ENCODE measurements at regions not wholly inside any gene's neighbourhood (a gene's known extent, or its start where the extent isn't known, plus 50 kb on each side); places are given as distances from the start of the nearest gene placed in this dataset.

DNA sequence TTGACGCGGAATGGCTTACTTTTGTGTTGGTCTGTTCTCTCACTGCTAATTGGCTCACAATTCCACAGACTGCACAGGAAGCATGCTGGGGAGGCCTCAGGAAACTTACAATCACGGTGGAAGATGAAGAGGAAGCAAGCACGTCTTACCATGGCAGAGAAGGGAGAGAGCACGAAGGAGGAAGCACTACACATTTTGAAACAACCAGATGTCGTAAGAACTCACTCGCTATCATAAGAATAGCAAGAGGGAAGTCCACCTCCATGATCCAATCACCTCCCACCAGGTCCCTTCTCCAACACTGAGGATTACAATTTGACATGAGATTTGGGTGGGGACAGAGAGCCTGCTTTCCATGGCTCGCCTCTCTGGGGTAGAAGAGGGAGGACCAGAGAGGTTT, 106.2 kb downstream of the KCNF1 start:
- no peak for DNase-seq (ENCODE audit: low read depth)

DNA sequence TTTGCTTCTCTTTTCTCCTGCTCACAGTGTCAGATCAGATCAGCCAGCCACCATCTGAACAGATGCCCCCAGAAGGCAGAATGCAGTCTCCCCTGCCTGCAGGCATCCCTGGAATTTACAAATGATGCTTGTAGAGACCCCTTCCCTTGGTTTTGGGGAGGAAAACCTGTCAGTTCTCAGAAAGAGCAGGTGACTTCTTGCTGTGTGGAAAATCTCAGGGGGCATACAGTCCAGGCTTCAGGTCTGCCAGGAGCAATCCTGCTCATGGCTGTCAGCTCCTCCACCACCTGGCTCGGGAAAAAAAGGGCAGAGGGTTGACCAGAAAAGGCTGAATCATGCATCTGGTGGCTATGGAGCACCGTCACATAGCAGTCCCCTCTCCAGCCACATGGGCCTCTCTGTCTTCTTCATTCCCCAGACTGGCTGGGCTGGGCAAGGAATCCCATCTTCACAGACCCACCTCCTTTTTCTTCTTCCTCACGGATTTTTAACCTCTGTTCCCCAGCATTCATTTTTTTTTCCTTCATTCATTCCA, 107.0 kb downstream of the KCNF1 start:
- DNase-seq (ENCODE audit: low read depth) = no peak

DNA sequence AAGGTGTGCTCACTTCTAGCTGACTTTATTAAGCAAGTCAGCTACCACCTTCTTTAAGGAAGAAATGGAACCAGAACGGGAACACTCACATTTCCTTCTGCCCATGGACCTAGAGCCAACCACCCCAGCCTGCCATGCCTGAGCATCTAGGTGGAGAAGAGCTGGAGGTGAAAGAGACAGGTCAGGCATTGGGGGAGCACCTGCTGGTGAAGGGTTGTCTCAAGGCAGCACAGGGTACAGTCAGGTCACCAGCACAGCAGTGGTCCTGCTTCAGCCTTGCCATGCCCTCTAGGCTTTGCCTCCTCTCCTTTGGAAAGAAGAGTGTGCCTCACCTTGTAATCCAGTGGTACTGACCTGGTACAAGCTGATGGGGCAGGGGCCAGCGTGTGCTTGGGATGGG, 107.9 kb downstream of the KCNF1 start:
- DNase-seq (ENCODE audit: low read depth) = no peak

DNA sequence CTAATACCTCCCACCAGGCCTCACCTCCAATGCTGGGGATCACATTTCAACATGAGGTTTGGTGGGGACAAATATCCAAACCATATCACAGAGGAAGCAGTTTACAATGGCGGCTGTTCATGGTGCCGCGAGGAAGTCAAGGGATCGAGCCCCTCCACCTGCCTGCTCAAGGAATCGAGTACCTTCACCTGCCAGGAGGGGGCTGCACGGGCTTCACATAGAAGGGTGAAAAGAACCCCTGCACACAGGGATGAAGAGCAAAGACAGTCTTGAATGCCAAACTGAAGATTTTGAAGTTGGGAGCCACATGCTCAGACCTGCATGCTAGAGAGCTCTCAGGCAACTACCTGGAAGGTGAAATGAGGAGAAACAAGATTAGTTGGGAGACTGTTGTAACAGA, 110.3 kb downstream of the KCNF1 start:
- no peak for DNase-seq (ENCODE audit: low read depth)

DNA sequence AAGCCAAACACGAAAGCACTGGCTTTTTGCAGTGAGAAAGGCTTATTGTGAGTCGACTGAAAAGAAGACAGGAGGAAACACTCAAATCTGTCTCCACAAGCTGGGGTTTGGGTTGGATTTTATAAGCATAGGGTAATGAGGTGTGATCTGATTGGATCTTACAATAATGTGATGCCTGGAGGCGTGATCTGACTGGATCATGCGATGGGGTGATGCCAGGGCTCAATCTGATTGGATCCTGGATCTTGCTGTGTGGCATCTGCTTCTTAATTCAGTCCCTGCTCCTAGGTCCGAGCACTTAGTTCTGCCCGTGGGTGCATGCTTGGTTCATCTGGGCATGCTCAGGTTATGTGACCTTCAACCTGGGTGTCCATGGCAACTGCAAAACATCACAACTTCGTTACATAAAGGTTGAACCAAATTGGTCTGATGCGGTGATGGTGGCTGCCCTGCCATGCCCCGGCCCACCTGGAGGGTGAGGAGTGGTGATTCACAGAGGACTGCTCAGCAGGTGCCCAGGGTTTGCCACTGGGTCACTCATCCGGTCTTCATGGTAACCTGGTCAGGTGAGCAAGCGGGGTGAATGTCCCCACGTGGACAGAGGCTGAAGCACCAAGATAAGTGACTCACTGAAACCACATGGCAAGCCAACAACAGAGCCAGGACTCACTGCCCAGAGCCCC, 111.0 kb downstream of the KCNF1 start:
- no peak for DNase-seq (ENCODE audit: low read depth)

DNA sequence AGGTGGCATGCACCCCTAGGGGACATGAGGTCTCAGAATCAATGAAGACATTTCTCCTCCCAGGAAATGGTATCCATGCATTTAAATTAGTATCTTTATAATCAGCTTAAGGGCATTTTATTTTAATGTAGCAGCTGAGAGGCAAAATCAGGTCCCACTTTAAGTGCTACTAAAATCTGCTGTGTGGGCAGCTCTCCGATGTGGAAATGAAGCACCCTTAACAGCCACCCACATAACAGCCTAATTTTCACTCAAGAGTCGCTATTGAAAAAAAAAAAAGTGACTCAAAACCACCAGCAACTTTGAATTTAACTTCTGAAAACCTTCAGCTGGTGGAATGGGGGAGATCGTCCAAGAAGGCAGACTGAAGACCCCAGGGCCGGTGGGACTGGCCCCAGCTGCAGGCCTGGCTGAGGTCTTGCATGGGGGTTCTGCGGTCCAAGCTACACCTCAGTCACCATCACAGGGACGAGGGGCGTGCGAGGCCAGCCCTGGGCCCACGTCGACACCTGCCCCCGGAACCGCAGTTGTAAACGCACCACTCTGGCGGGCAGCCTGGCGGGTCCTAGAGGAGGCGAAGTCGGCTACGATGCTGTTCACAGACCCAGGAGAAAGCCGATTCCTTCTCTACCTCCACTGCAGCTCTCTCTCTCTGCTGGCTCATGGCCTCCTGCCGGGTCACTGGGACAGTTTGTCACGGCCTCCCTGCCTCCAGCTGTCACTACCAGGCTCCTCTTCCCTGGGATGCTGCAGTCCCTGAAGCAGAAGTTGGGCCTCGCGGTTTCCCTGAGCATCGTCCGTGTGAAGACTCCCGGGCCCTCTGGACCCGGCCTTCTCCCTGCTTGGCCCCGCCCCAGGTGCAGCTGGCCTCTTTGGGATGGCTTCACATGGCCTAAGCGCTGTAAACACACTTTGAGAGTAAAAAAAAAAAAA, 111.9 kb downstream of the KCNF1 start:
- DNase-seq (ENCODE audit: low read depth) = no peak

DNA sequence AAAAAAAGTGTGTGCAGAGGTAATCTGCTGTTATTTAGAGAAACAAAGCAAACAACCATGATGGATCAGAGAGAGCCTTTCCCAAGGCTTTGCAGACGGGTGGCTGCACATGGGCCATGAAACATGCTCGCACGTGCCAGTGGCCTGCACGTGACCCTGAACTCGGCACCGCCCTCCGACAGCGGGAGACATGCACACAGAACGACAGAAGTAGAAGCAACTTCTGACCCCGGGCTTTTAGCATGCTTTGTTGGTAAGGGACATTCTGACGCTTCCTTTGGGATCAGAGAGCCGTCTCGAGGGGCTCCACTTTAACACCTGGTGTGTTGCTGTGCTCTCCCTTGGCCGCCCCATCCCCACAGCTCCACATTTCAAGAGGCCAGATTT, 112.5 kb downstream of the KCNF1 start:
- no peak for DNase-seq (ENCODE audit: low read depth)

DNA sequence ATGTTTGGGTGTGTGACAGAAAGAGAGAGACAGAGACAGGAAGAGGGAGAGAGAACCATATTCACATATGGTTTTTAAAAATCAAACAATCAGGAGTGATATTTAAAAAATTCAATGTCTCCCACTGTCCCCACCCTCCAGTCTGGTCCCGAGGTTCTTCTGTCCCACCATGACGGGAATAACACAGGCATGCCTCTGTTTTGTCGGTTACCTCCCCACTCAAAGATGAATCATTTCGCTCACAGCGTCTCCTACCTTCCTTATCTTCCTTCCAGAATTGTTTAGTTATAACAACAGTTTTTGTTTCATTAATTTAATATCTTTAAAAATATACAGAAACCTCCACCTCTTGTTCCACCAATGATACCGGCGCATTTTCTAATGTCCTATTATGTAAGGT, 113.0 kb downstream of the KCNF1 start:
- DNase-seq (ENCODE audit: low read depth) = no peak

DNA sequence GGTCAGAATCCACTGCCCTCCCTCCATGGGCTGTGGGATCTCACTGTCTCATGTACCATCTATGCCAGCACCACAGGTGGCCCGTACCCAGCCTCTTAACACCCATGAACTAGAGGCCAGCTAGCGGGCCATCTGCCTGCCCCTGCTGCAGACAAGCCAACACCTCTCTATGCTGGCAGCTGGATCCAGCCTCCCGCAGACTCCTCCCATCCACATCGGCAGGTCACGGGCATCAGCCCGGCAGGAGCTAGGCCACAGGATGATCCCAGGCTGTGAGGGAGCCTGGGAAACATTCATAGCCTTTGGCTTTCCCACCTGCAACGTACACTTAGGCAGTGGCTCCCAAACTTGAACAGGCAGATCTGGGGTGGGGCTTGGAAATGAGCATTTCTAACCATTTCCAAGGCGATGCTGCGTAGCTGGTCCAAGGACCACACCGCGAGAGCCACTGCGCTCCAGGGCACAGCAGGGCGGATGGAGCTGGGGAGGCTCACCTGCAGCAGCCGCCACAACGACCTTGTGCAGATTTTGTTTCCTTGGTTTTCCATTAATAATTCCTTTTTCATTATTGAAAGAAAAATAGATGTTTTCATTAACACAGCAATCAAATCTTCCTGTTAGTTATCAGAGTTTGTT, 114.7 kb downstream of the KCNF1 start:
- DNase-seq (ENCODE audit: low read depth) = no peak

DNA sequence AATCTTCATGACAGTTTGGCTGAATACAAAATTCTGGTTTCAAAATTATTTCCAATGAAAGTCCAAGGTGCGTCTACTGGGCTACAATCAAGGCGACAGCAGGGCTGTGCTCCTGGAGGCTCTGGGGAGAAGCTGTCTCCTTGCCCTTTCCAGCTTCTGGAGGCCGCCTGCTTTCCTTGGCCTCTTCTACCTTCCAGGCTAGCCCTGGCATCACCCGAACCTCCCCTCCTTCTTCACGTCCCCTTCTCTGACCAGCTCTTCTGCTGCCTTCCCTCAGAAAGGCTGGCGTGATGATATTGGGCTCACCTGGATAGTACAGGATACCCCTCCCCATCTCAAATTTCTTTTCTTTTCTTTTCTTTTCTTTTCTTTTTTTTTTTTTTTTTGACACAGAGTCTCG, 115.5 kb downstream of the KCNF1 start:
- DNase-seq (ENCODE audit: low read depth) = no peak

DNA sequence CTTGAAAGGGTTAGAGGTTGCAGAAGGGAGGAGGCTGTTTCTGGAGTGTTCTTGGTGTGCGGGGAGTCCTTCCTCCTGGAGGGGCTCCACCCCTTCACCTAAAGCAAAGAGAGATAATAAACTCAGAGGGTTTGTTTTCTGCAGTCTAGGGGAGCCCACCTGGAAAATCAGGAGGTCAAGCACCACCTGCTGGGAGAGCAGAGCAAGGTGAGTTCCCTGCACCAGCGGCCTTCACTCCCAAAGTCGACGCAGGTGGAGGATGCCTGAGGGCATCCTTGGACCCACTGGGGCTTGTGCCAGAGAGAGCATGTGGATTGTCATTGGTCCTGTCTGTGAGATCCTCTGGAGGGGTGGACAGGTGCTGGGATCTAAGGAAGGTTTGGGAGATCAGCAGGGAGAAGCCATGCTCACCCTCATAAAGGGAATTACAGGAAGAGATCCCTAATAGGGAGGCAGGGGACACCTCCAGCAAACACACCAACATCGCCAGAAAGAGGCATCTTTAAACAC, 116.7 kb downstream of the KCNF1 start:
- no peak for DNase-seq (ENCODE audit: low read depth)

DNA sequence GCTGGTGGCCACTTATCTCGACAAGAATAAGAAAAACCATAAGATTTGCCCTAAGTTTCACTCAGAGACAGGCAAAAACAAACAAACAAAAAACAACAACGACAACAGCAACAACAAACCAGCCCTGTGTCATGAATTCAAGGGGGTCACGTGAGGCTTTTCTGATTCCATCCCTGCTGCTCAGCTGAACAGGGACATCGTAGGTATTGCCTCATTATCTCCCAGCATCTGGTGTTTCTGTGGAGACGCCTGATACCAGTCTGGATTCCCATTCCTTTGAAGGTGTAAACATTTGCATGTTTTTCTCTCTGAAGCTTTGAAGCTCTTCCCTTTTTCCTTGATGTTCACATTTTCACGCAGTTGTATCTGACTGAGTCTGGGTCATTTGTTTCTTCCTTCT, 117.4 kb downstream of the KCNF1 start:
- DNase-seq (ENCODE audit: low read depth) = no peak

DNA sequence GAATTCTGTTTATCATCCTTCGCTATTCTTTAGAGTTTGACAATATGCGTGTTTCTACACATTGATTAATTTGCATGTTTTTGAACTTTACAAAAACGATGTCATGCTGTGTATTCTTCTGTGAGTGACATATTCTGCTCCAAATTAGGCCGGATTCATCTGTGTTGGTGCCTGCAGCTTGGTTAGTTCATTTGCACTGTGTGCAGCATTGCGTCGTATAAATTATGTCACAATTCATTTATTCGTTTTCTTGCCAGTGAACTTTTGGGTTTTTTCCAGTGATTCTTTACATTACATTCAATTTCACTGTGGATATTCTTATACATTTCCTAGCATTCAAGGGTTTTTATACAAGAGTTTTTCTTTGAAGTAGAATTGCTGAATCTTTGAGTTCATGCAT, 118.3 kb downstream of the KCNF1 start:
- no peak for DNase-seq (ENCODE audit: low read depth)

DNA sequence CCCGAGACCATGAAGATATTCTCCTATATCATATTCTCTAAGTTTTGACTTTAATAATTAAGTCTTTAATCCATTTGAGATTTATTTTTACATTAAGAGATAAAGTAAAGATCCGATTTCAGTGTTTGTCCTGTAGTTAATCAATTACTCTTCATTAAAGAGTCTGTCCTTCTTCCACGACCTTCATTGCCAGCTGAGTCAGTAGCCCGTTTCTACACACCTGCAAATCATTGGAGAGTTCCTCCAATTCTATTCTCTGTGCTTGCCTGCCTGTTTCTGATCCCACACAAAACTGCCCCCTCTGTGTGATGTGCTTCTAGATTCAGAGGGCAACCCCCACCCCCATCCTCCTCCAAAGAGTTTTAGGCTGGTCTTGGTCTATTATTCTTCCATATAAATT, 119.2 kb downstream of the KCNF1 start:
- DNase-seq (ENCODE audit: low read depth) = no peak

DNA sequence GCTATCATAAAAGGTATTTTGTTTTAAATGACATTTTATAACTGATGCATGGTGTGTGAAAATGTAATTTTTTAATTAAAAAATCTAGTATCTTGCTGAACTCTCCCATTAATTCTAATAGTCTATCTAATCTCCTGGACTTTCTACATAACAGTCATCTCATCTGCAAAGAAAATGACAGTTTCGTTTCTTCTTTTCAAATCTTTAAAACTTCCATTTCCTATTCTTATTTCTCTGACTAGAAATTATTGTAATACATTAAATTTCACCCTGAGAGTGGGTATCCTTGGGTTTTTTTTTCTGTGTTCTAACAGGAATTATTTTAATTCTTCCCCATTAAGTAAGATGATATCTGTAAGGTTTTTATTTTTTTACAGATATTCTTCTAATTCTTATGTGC, 120.1 kb downstream of the KCNF1 start:
- DNase-seq (ENCODE audit: low read depth) = no peak

DNA sequence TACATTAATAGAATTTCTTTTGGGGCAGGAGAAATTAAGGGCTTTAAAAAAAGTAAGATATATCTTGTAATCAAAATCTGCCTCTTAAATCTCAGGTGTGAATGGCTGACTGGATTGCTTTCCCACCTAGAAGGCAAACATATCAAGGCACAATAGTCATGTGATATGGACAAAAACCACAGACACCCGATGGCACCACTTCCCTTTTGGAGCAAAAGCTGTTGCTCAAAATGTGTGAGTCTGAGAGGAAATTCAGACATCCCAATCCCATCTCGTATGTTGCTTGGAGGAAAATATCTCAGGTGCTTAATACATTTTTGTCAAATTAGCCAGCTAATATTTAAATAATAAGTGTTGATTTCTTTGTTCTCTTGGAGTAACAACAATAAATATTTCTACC, 120.7 kb downstream of the KCNF1 start:
- DNase-seq (ENCODE audit: low read depth) = no peak

DNA sequence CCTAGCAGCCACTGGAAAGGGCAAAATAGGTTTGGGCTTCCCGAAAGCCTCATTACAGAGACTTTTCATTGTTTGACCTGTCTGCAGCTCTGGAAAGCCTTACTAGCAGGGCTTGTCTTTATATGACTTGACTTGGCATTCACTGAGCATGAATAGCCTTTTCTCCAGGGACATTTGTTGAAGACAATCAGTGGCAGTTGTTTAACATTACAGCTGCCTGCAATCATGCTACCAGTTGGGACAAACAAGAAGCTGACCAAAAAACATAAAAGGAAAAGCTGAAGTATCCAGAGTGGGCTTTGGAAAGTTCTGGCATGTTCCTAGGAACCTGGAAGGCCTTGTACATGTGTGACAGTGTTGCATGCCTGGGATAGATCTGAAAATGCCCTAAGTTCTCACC, 121.4 kb downstream of the KCNF1 start:
- no peak for DNase-seq (ENCODE audit: low read depth)

DNA sequence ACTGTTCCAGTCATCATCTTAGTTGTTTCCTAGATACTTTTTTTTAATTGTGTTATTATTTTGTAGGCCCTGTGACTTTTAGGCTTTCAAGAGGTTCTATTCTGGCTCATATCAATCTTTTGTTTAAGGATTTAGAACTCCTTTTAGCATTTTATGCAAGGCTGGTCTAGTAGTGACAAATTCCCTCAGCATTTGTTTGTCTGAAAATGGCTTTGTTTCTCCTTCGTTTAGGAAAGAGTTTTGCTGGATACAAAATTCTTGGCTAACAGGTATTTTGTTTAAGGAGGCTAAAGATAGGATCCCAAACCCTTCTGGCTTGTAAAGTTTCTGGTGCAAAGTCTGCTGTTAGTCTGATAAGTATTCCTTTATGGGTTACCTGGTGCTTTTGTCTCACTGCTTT, 116.6 kb upstream of the SLC66A3 start:
- DNase-seq (ENCODE audit: low read depth) = no peak

DNA sequence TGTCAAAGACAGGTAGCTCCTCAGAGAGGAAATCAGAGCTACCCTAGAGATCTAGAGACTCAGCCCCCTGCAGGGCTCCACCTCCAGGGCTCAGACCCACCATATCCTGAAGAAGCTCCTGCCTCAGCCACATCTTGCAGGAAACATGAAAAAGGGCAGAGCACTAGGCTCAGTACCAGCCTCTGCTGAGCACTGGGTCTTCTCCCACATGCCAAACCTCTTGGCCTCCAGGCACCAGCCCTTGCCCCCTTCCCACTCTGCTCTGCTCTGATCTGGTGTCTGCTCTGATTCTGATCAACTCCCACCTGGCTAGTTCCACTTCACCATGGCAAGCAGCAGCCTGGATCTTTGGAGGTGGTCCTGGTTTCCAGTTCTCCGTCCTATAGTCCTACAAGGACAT, 114.3 kb upstream of the SLC66A3 start:
- DNase-seq (ENCODE audit: low read depth) = no peak

DNA sequence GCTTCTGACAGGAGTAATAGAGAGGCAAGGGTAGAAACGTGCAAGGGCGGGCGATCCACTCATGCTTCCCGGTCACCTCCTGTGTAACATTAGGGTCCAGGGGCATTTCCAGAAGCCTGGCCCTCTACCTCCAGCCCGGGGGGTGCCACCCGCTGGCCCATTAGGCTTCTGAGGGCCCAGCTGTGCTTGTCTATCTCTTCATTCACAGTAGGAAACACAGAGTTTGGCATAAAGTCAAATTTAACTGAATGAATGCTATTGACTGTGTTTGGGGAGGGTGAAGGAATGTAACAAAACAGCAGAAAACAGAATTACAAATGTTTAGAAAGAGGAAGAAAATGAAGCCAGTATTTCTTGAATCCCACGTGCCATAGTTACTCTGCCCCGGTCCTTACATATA, 112.4 kb upstream of the SLC66A3 start:
- DNase-seq (ENCODE audit: low read depth) = no peak

DNA sequence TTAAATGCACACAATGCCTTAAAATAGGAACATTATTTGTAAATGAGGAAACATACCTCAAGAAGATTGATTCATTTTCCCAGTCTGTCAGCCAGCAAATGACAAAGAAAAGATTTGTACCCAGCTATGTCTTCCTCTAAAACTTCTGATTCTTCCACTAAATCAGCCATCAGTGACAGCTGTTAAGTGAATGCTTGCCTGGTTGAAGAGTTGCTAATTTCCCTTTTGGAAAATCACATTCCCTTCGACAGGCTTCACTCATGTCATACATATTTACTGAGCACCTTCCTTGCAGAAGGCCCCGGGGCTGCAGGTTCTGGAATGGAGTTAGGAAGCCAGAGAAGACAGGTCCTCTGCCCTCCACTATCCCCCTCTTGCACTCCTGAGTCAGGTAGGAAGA, 112.0 kb upstream of the SLC66A3 start:
- DNase-seq (ENCODE audit: low read depth) = no peak

DNA sequence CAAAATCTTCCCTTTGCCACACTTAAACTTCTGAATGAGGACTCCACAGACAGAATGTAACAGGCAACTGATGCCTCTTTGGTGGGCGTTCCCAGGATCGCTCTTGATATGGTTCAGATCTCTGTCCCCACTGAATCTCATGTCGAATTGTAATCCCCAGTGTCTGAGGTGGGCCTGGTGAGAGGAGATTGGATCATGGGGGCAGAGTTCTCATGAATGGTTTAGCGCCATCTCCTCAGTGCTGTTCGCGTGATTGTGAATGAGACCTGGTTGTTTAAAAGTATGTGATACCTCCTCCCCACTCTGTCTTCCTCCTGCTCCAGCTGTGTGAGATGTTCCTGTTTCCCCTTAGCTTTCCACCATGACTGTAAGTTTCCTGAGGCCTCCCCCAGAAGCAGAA, 111.1 kb upstream of the SLC66A3 start:
- DNase-seq (ENCODE audit: low read depth) = no peak

DNA sequence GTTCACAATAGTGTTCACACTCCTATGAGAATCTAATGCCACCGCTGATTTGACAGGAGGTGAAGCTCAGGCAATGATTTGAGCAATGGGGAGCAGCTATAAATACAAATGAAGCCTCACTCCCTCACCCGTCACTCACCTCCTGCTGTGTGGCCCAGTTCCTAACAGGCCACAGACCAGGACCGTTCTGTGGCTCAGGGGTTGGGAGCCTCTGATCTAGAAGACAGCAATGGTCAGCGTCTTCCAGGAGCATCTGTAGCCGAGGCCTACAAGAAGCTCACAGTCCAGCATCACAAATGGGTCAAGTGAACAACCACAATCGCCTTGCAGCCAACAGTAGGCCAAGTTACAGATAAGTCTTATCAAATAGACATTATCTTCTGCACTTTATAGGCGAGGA, 110.0 kb upstream of the SLC66A3 start:
- no peak for DNase-seq (ENCODE audit: low read depth)
